PC-9 (cell line): ENCODE measurements at regions not wholly inside any gene's neighbourhood (a gene's known extent, or its start where the extent isn't known, plus 50 kb on each side); places are given as distances from the start of the nearest gene placed in this dataset.

Experiments
- BruUV-seq: library from RNA; stranded (reverse); fragments of 400-500 nt; replicated peaks from 2 replicates; lab custom pipeline; 2021; lab: Mats Ljungman, UMichigan
- CTCF ChIA-PET: fragments of 300-600 bp; sonication (Branson Sonifier 250); formaldehyde crosslinking; loops from one replicate; lab custom pipeline; 2022; ENCODE audit warnings: antibody characterized with exemption; lab: Charles Lee
- POLR2A ChIA-PET: fragments of 300-600 bp; sonication (Branson Sonifier 250); formaldehyde crosslinking; loops from one replicate; lab custom pipeline; 2022; ENCODE audit warnings: antibody characterized with exemption; ENCODE audit not compliant: unreplicated experiment; lab: Charles Lee
- DNase-seq, 2 experiments: peaks; one replicate each; pipeline versions ENCODE4 v3.0.0 to v3.0.0-alpha.2; 2015 to 2022; ENCODE audit warnings: mixed read lengths in 1 of 2
- H2AFZ ChIP-seq: fragments of 200-600 bp; sonication (generic); 2 replicates; pipeline ENCODE4 v1.8.1; 2017; ENCODE audit warnings: antibody characterized with exemption
- H3F3A ChIP-seq: fragments of 200-600 bp; sonication (generic); 2 replicates; pipeline ENCODE4 v1.8.1; 2017; ENCODE audit warnings: antibody characterized with exemption, mild to moderate bottlenecking, low read depth; ENCODE audit not compliant: insufficient read depth
- H3K27ac ChIP-seq: fragments of 200-600 bp; sonication (generic); 2 replicates; pipeline ENCODE4 v1.6.1; 2016; ENCODE audit warnings: mixed run types
- H3K27me3 ChIP-seq: fragments of 200-600 bp; sonication (generic); 2 replicates; pipeline ENCODE4 v1.6.1; 2016; ENCODE audit warnings: low read depth, mixed run types; ENCODE audit not compliant: insufficient read depth
- H3K36me3 ChIP-seq: fragments of 200-600 bp; sonication (generic); 2 replicates; pipeline ENCODE4 v1.6.1; 2016; ENCODE audit warnings: low read depth, mixed run types
- H3K4me1 ChIP-seq: fragments of 200-600 bp; sonication (generic); replicated peaks from 2 replicates; pipeline ENCODE4 v1.6.1; 2016; ENCODE audit warnings: mixed run types; ENCODE audit not compliant: insufficient read depth
- H3K4me2 ChIP-seq: fragments of 200-600 bp; sonication (generic); 2 replicates; pipeline ENCODE4 v1.6.1; 2017; ENCODE audit warnings: mixed run types
- H3K4me3 ChIP-seq: fragments of 200-600 bp; sonication (generic); 2 replicates; pipeline ENCODE4 v1.6.1; 2016; ENCODE audit warnings: mixed run types
- H3K79me2 ChIP-seq: fragments of 200-600 bp; sonication (generic); 2 replicates; pipeline ENCODE4 v1.6.1; 2017; ENCODE audit warnings: low read depth, mixed run types
- H3K9me2 ChIP-seq: fragments of 200-600 bp; sonication (generic); 2 replicates; pipeline ENCODE4 v1.8.1; 2017; ENCODE audit warnings: mild to moderate bottlenecking; ENCODE audit not compliant: insufficient read depth
- H3K9me3 ChIP-seq: fragments of 200-600 bp; sonication (generic); 2 replicates; pipeline ENCODE4 v1.8.1; 2016; ENCODE audit warnings: low read depth; ENCODE audit not compliant: insufficient read depth
- H4K20me1 ChIP-seq: fragments of 200-600 bp; sonication (generic); 2 replicates; pipeline ENCODE4 v1.8.1; 2017; ENCODE audit not compliant: insufficient read depth
- EZH2 ChIP-seq: fragments of 200-600 bp; sonication (generic); IDR thresholded peaks from 2 replicates; pipeline ENCODE4 v1.8.0; 2017; ENCODE audit warnings: antibody characterized with exemption, low read depth
- intact Hi-C: fragments of 100-400 bp; cut with micrococcal nuclease; formaldehyde crosslinking; loops from one replicate; pipeline ENCODE4 v1.10.0; 2022; ENCODE audit not compliant: unreplicated experiment
- TF ChIP-seq, protein P1 (sequence below): fragments of 200-600 bp; sonication (generic); conservative IDR thresholded peaks from 2 replicates; pipeline ENCODE4 v1.6.1; 2017; ENCODE audit warnings: mixed run types, antibody characterized with exemption, mild to moderate bottlenecking, moderate library complexity

GRCh38 chrX:68928401-68928800 lies 99.6 kb downstream of the EFNB1 start:
- Histone ChIP-seq H3K27me3 (no peaks in the 10 kb centered on the region), H3K36me3 (no peaks in the 10 kb centered on the region), H3K4me1 (peaks cover 26% of the 10 kb centered on the region), H4K20me1 (no peaks in the 10 kb centered on the region), H3F3A (no peaks in the 10 kb centered on the region), H3K27ac (no peak overlapping the region), H3K4me3 (no peak overlapping the region), H2AFZ (no peak overlapping the region), H3K4me2 (no peak overlapping the region), H3K9me2 (no peaks in the 10 kb centered on the region), H3K9me3 (no peaks in the 10 kb centered on the region), H3K79me2 (no peaks in the 10 kb centered on the region)
- intact Hi-C loops = no loop called here
- CTCF ChIA-PET = interaction anchor here (0.8 kb wide), 1 partner anchor 104 kb away, joined by 3 read pairs; no protein-coding TSS in a partner anchor
- no peak for TF ChIP-seq EZH2
- TF ChIP-seq, protein P1, sequence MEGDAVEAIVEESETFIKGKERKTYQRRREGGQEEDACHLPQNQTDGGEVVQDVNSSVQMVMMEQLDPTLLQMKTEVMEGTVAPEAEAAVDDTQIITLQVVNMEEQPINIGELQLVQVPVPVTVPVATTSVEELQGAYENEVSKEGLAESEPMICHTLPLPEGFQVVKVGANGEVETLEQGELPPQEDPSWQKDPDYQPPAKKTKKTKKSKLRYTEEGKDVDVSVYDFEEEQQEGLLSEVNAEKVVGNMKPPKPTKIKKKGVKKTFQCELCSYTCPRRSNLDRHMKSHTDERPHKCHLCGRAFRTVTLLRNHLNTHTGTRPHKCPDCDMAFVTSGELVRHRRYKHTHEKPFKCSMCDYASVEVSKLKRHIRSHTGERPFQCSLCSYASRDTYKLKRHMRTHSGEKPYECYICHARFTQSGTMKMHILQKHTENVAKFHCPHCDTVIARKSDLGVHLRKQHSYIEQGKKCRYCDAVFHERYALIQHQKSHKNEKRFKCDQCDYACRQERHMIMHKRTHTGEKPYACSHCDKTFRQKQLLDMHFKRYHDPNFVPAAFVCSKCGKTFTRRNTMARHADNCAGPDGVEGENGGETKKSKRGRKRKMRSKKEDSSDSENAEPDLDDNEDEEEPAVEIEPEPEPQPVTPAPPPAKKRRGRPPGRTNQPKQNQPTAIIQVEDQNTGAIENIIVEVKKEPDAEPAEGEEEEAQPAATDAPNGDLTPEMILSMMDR = no peak
- BruUV-seq = no TSS peak
- POLR2A ChIA-PET = interaction anchor here (0.6 to 1.4 kb wide), 2 partner anchors 100 to 594 kb away, joined by 3 to 9 read pairs; partner anchors contain the start of gene EFNB1
- no peak for DNase-seq

- DNase-seq = no peak
- POLR2A ChIA-PET = no interaction called here
- Histone ChIP-seq H3K27ac (no peak overlapping the region), H3K79me2 (no peaks in the 10 kb centered on the region), H3K4me3 (no peak overlapping the region), H3K4me2 (no peak overlapping the region), H3K9me3 (no peaks in the 10 kb centered on the region), H3K9me2 (no peaks in the 10 kb centered on the region), H3K4me1 (peaks cover 18% of the 10 kb centered on the region), H3K27me3 (no peaks in the 10 kb centered on the region), H2AFZ (no peak overlapping the region), H3F3A (no peaks in the 10 kb centered on the region), H3K36me3 (no peaks in the 10 kb centered on the region), H4K20me1 (no peaks in the 10 kb centered on the region)
- BruUV-seq = no TSS peak
- intact Hi-C loops = no loop called here
- CTCF ChIA-PET = no interaction called here
- TF ChIP-seq EZH2 = no peak
- TF ChIP-seq, protein P1 = no peak
Measured at GRCh38 chrX:68927178-68927577, 98.4 kb downstream of the EFNB1 start.

- no TSS peak for BruUV-seq
- ChIA-PET CTCF (no interaction called here), POLR2A (interaction anchor here (0.5 kb wide), 1 partner anchor 226 kb away, joined by 6 read pairs; no protein-coding TSS in a partner anchor)
- Histone ChIP-seq H2AFZ (no peak overlapping the region), H3K79me2 (no peaks in the 10 kb centered on the region), H3K4me1 (no peaks in the 10 kb centered on the region), H3K4me2 (no peak overlapping the region), H4K20me1 (no peaks in the 10 kb centered on the region), H3K9me3 (no peaks in the 10 kb centered on the region), H3F3A (no peaks in the 10 kb centered on the region), H3K4me3 (no peak overlapping the region), H3K36me3 (no peaks in the 10 kb centered on the region), H3K27ac (no peak overlapping the region), H3K27me3 (no peaks in the 10 kb centered on the region), H3K9me2 (no peaks in the 10 kb centered on the region)
- intact Hi-C loops = no loop called here
- TF ChIP-seq, protein P1 = no peak
- TF ChIP-seq EZH2 = no peak
- DNase-seq = no peak
Measured at GRCh38 chrX:68923147-68923546, 94.3 kb downstream of the EFNB1 start.
